Cerebellar nuclear complex (tissue), 1 donor: ENCODE measurements at regions not wholly inside any gene's neighbourhood (a gene's known extent, or its start where the extent isn't known, plus 50 kb on each side); places are given as distances from the start of the nearest gene placed in this dataset.
"Not testable (repeated sequence)": the region's sequence is repeated elsewhere in the genome, so short reads cannot be mapped to it uniquely, and the experiment has no call there.

ENCODE experiments used
- DNase-seq, 2 experiments: peaks; one replicate each; lab custom pipeline; 2025; lab: John Stamatoyannopoulos, UW

DNA sequence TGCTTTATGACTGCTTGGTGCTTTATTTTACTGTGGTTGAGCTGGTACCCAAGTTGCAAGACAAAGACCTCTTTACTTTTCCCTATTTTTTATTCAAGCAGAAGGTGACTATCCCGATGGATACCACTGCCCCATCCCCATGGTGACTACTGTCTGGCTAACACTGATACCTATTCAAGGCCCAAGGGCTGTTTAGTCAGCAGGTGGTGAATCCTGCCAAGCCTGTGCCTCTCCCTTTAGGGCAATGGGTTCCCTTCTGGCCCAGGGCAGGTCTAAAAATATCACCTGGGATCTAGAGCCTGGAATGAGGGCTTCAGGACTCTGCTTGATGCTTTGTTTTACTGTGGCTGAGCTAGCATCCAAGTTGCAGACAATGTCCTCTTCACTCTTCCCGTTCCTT lies 510.0 kb upstream of the GRAMD2B start:
- no peak for DNase-seq

GRCh38 chr5:125914471-125914870 lies 508.7 kb upstream of the GRAMD2B start:
- no peak for DNase-seq

- DNase-seq = not testable (repeated sequence)
Observed at GRCh38 chr5:125923958-125924357, 499.3 kb upstream of the GRAMD2B start.

- DNase-seq = no peak
Observed at GRCh38 chr5:125926172-125926571, 497.0 kb upstream of the GRAMD2B start.

GRCh38 chr5:125928663-125929062 lies 494.5 kb upstream of the GRAMD2B start:
- DNase-seq = no peak

DNA sequence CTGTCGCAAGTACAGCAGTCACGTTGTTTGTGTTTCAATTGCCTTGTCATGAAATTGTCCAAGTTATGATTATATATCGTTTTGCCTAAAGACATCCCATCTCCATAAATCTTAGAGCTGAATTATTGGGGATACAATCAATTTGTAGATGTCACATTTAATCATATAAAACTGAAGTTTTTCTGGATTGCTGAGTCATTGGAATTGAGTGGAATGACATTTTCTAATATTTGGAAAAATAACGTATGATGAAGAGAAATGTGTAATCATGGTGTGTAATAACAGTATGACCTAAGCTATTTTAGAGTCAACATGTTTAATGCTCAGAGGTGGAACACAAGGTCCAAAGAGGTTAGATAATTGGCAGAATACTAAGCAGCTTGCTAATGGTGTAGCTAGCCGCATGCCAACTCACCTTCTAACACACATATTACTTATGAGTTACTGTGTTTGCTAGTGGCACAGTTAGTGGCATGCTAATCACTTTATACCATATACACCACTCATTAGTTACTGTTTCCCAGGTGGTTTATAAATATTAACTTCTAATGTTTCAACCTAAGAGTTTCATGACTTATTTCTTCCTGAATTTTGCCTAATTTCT lies 473.1 kb upstream of the GRAMD2B start:
- DNase-seq = no peak

GRCh38 chr5:125961150-125961549 lies 462.1 kb upstream of the GRAMD2B start:
- no peak for DNase-seq

- DNase-seq = no peak
Observed at GRCh38 chr5:125965577-125965976, 457.6 kb upstream of the GRAMD2B start.

GRCh38 chr5:125967576-125967975 lies 455.6 kb upstream of the GRAMD2B start:
- DNase-seq = no peak

DNA sequence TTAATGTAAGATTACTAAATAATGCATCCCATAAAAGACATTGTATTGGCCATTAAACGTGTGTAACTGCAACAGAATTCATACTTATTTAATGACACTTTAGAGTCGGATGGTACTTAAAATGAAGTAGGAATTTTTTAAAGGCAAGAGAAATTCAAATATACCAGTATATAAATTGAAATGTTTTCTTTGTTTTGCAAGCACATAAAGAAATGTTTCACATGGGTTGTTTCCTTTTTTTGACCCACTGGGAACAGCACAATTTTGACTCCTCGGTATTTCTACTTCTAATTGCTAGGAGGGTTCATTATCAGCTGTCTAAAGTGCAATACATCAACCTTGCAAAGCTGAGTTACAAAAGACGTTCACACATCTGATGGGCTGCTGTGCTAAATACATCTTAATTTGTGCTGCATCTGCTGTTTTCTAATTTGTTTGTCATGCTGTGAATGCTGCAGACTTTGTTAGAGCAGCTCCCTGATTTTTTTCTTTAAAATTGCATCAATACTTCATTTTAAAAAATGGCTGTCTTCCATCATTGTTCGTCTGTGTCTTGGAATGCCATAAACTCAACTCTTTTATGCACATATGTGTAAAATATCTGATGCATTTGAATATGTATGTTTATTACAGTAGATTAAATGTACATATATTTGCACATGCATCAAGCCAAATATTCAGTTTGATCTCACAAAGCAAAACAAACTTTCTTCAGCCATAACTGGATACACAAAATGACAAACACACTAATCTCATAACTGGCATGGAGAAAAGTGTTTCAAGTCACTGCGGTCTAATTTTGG lies 454.0 kb upstream of the GRAMD2B start:
- DNase-seq = no peak

DNA sequence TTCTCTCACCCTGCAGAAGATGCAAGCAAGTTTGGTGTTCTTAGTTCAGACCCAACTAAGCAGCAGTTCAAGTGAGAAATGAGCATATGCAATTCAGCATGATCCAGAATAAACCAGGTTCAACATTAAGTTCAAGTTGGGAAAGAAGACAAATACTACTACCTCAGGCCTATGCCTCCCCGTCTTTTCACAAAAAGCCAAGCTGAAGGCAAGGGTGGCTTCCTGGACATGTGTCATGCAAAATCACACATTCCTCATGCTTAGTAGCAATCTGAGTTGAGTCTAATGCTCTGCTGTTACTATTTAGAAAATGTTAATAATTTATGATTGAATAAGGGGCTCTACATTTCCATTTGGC lies 453.4 kb upstream of the GRAMD2B start:
- DNase-seq = no peak

DNA sequence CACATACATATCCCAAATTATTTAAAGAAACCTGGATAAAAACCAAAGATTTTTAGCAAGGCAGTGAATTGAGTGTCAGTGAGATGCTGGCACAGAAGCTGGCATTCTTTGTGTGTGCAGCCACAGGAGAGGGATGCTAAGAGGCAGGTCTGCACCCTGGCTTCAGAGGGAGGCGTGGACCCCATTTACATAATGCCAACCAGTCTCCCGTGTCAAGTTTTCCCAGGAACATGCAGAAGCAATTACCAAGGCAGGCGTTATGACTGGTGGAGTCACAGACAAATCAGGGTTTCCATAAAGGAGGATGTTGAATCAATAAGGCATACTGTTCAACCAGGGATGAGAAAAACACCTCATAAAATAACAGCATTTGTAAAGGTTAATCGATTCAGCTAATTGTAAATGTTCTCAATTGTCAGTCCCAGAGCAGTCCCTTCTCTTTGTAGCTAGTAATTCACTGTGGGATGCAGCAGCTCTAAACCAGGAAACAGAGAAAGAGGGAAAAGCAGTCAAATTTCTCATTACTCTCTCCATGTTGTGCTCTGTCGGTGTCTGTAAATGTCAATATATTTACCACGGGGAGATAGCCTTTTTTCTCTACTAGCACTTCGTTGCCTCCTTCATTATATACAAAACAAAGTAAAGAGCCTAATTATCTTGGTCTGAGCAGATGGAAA lies 452.4 kb upstream of the GRAMD2B start:
- no peak for DNase-seq

DNA sequence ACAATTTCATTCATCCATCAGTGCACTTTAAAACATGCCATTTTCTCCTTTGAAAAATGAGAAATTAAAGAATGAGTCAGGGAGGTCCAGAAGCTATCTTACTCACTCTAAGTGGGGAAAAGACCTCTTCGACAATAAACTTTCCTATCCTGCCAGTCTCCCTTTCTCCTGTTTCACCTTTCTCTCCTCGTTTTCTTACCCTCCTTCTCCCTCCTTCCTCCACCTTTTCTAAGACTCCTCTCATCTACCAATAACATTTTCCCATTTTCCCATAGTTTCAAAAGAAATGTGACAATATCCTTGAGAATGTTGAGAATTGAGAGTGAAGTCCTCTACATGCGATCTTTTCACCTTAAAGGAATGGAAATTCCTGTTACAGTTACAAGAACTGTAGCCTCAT lies 450.5 kb upstream of the GRAMD2B start:
- DNase-seq = no peak

DNA sequence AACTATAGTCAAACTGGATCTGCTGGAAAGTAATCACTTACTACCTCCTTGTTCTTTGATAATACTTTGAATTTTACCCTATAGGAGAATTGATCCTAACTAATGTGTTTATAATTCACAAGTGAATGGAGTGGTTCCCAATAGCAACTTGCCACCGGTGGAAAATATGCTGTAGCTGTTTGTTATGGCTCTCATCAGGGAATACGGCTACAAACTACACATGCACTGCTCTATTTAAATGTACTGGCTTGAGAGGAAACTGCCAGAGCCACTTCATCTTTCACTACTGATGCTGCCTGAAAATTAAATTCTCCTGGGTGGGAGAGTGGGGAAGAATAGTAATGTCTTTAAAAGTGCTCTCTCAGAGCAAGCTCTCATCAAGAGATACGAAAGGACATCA lies 448.5 kb upstream of the GRAMD2B start:
- no peak for DNase-seq

- no peak for DNase-seq
Observed at GRCh38 chr5:125976421-125977000, 446.7 kb upstream of the GRAMD2B start.

DNA sequence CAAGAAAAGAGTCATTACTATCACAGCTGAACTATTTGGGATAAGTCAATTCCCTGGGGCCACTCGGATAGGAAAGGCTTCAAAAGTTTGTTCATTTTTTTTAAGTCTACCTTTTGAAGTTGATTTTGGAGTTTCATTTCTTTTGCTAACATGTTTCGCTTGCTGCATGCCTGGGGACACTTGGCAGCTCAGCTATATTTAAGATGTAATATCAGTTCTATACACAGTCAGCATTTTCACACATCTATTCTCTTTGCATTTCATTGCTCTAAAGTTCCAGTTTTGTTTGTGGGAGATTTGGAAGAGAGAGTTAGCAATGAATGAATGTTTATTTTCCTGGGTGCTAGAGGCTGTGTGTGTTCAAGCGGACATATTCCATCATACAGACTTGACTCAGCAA lies 445.2 kb upstream of the GRAMD2B start:
- no peak for DNase-seq

DNA sequence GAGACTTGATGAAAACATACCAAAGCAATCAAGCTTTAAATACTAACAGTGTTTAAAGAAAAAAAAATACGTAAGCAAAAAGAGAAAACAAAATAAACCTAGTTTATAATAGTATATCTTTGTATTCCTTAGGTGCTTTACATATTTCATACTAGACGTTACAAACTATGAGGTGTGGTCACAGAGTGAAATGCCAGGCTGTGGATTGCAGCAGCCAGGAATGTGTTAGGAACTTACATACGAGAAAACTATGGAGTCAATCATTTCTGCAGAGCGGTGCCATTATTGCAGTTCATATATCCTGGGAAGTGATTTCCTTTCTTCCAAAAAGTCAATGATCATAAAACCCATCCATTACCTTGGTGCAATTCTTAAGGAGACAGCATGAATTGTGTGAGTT lies 443.6 kb upstream of the GRAMD2B start:
- DNase-seq = no peak

GRCh38 chr5:125981016-125981415 lies 442.2 kb upstream of the GRAMD2B start:
- DNase-seq = no peak

GRCh38 chr5:125987677-125988255 lies 435.4 kb upstream of the GRAMD2B start:
- no peak for DNase-seq

- no peak for DNase-seq
Observed at GRCh38 chr5:125992050-125992449, 431.2 kb upstream of the GRAMD2B start.

DNA sequence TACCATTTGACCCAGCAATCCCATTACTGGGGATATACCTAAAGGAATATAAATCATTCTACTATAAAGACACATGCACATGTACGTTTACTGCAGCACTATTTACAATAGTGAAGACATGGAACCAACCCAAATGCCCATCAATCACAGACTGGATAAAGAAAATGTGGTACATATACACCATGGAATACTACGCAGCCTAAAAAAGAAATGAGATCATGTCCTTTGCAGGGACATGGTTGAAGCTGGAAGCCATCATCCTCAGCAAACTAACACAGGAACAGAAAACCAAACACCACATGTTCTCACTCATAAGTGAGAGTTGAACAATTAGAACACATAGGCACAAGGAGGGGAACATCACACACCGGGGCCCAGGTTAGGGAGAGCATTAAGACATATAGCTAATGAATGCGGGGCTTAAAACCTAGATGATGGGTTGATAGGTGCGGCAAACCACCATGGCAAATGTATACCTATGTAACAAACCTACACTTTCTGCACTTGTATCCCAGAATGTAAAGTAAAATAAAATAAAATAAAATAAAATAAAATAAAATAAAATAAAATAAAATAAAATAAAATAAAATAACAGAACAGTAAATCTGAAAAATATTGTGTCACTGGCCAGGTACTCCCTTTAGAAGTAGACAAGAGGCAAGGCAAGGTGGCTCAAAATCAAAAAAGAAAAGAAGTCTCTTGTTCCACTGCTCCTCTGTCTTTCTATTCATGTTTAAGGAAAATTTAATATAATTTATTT lies 423.8 kb upstream of the GRAMD2B start:
- DNase-seq = not testable (repeated sequence)

GRCh38 chr5:126000507-126000906 lies 422.7 kb upstream of the GRAMD2B start:
- no peak for DNase-seq
